Hepatocyte (in vitro differentiated cells): ENCODE measurements at regions not wholly inside any gene's neighbourhood (a gene's known extent, or its start where the extent isn't known, plus 50 kb on each side); places are given as distances from the start of the nearest gene placed in this dataset.

Experiments
- DNase-seq: peaks from one replicate; pipeline ENCODE4 v3.0.0-alpha.2; 2016; ENCODE audit warnings: low spot score
- H2AFZ ChIP-seq: fragments of 200-600 bp; sonication (generic); 2 replicates; pipeline ENCODE4 v1.6.0; 2016; ENCODE audit warnings: antibody characterized with exemption, mild to moderate bottlenecking
- H3K27ac ChIP-seq: fragments of 200-600 bp; sonication (generic); 2 replicates; pipeline ENCODE4 v1.5.1; 2016; ENCODE audit warnings: mild to moderate bottlenecking
- H3K27me3 ChIP-seq: fragments of 200-600 bp; sonication (generic); 2 replicates; pipeline ENCODE4 v1.6.1; 2016
- H3K36me3 ChIP-seq: fragments of 200-600 bp; sonication (generic); replicated peaks from 2 replicates; pipeline ENCODE4 v1.5.1; 2016; ENCODE audit warnings: low read depth; ENCODE audit not compliant: insufficient read depth
- H3K4me1 ChIP-seq: fragments of 200-600 bp; sonication (generic); 2 replicates; pipeline ENCODE4 v1.5.1; 2016; ENCODE audit warnings: mild to moderate bottlenecking, moderate library complexity; ENCODE audit not compliant: insufficient read depth
- H3K4me2 ChIP-seq: fragments of 200-600 bp; sonication (generic); 2 replicates; pipeline ENCODE4 v1.6.0; 2016
- H3K4me3 ChIP-seq: fragments of 200-600 bp; sonication (generic); 2 replicates; pipeline ENCODE4 v1.5.1; 2016; ENCODE audit warnings: mild to moderate bottlenecking
- H3K79me2 ChIP-seq: fragments of 200-600 bp; sonication (generic); 2 replicates; pipeline ENCODE4 v1.6.0; 2017; ENCODE audit warnings: mild to moderate bottlenecking
- H3K9me2 ChIP-seq: fragments of 200-600 bp; sonication (generic); replicated peaks from 2 replicates; pipeline ENCODE4 v1.6.0; 2017; ENCODE audit warnings: mild to moderate bottlenecking; ENCODE audit not compliant: insufficient read depth
- H3K9me3 ChIP-seq: fragments of 200-600 bp; sonication (generic); 2 replicates; pipeline ENCODE4 v1.5.1; 2016; ENCODE audit warnings: low read depth, mild to moderate bottlenecking
- H4K20me1 ChIP-seq: fragments of 200-600 bp; sonication (generic); 2 replicates; pipeline ENCODE4 v1.6.0; 2016; ENCODE audit warnings: mild to moderate bottlenecking; ENCODE audit not compliant: insufficient read depth, poor library complexity, severe bottlenecking
- EZH2 ChIP-seq: fragments of 200-600 bp; sonication (generic); IDR thresholded peaks from 2 replicates; pipeline ENCODE4 v1.6.1; 2016; ENCODE audit warnings: antibody characterized with exemption, mild to moderate bottlenecking, borderline replicate concordance
- EZH2phosphoT487 ChIP-seq: fragments of 200-600 bp; sonication (generic); IDR thresholded peaks from one replicate; pipeline ENCODE4 v1.6.1; 2018; ENCODE audit warnings: antibody characterized with exemption, mild to moderate bottlenecking, low read depth, moderate library complexity; ENCODE audit not compliant: unreplicated experiment, severe bottlenecking
- WGBS: methylation state at CpG from one replicate; pipeline ENCODE4 v1.1.6; 2016; ENCODE audit warnings: low lambda C conversion rate; ENCODE audit errors: missing lambda C conversion rate; 5-methylcytosine and 5-hydroxymethylcytosine counted together
- TF ChIP-seq, protein P1 (sequence below): fragments of 200-600 bp; sonication (generic); IDR thresholded peaks from 2 replicates; pipeline ENCODE4 v1.5.1; 2016; ENCODE audit warnings: antibody characterized with exemption, mild to moderate bottlenecking; ENCODE audit not compliant: poor library complexity

DNA sequence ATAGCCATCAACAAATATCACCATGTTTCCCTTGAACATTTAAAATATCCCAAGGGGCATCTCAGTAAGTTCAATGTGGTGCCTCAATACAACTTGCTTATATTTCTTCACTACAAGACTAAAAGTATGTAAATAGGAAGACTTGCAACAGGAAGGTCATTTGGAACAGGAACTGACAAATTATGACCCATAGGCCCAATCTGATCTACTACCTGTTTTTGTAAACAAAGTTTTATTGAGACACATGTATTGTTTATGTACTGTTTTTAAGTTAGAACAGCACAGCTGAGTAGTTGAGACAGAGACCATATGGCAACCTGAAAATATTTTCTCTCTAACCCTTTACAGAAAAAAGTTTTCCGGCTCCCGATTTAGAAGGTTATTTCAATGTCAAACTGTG, 154.8 kb upstream of the TFPI start:
- Histone ChIP-seq H3K9me2 (no peaks in the 10 kb centered on the region), H3K36me3 (no peaks in the 10 kb centered on the region), H3K4me1 (no peaks in the 10 kb centered on the region), H3K27me3 (no peaks in the 10 kb centered on the region), H3K79me2 (no peaks in the 10 kb centered on the region), H3K9me3 (no peaks in the 10 kb centered on the region), H3K4me3 (no peak overlapping the region), H3K27ac (no peak overlapping the region), H3K4me2 (no peak overlapping the region), H4K20me1 (no peaks in the 10 kb centered on the region), H2AFZ (no peak overlapping the region)
- TF ChIP-seq EZH2phosphoT487 (no peak), EZH2 (no peak)
- TF ChIP-seq, protein P1, sequence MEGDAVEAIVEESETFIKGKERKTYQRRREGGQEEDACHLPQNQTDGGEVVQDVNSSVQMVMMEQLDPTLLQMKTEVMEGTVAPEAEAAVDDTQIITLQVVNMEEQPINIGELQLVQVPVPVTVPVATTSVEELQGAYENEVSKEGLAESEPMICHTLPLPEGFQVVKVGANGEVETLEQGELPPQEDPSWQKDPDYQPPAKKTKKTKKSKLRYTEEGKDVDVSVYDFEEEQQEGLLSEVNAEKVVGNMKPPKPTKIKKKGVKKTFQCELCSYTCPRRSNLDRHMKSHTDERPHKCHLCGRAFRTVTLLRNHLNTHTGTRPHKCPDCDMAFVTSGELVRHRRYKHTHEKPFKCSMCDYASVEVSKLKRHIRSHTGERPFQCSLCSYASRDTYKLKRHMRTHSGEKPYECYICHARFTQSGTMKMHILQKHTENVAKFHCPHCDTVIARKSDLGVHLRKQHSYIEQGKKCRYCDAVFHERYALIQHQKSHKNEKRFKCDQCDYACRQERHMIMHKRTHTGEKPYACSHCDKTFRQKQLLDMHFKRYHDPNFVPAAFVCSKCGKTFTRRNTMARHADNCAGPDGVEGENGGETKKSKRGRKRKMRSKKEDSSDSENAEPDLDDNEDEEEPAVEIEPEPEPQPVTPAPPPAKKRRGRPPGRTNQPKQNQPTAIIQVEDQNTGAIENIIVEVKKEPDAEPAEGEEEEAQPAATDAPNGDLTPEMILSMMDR, result no peak
- 78% methylated on average over 2 of the region's 2 CpGs for WGBS
- no peak for DNase-seq

DNA sequence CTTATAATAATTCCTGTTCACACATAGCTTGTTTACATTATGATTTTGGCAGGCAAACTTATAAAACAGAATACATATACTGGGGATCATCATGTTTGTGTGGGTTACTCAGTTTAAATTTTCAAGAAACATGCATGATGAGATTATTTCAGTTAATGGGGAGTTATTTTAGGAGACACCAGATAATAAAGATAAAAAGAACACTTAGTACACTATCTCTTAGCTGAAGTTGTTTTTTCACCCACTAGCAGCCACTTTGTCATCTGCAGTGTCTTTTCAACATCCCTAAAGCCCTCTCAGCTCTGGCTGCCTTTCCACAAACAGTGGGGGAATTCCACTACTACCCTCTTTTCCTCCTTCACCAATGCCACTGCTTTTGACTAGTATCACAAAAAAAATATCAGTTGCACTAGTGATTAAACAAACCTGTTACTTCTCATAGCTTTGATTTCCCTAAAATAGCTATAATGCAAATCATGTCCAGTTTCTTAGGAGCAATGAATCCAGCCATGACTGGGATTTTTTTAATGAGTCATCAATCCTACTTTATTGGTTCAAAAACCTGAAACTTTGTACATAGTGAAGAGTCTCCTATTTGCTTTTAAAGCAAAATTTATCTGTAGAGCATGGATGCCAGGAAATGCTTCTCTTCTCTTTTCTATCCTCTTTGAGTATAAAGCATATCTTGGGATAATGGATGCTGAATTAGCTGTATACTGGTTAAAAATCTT, 156.7 kb upstream of the TFPI start:
- H3K9me2 ChIP-seq, result no peaks in the 10 kb centered on the region
- H3K4me3 ChIP-seq, result no peak overlapping the region
- no peak for DNase-seq
- H4K20me1 ChIP-seq, result no peaks in the 10 kb centered on the region
- no peaks in the 10 kb centered on the region for H3K36me3 ChIP-seq
- no peak overlapping the region for H3K27ac ChIP-seq
- no peaks in the 10 kb centered on the region for H3K9me3 ChIP-seq
- no peaks in the 10 kb centered on the region for H3K27me3 ChIP-seq
- no peak overlapping the region for H3K4me2 ChIP-seq
- no peaks in the 10 kb centered on the region for H3K4me1 ChIP-seq
- TF ChIP-seq EZH2phosphoT487 (no peak), EZH2 (no peak)
- TF ChIP-seq, protein P1, result no peak
- no peak overlapping the region for H2AFZ ChIP-seq
- H3K79me2 ChIP-seq, result no peaks in the 10 kb centered on the region

DNA sequence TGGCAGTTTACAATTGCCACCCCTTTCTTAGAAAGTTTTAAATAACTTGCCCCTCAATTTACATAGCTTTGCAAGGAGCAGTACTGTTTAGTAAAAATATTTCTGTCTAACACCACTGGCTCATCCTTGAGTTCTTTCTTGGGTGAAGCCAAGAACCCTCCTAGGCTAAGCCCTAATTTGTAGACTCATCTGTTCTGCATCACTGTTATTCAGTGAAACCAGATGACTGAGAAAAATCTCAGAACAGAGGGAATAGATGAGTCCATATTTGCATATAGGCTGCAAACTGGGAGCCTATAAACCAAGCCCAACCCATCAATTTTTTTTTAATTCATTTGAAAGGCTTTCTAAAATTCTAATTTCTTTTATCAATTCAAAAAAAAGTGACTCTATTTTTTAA, 161.4 kb upstream of the TFPI start:
- Histone ChIP-seq H3K4me3 (no peak overlapping the region), H3K36me3 (no peaks in the 10 kb centered on the region), H2AFZ (no peak overlapping the region), H3K4me2 (no peak overlapping the region), H4K20me1 (no peaks in the 10 kb centered on the region), H3K9me2 (no peaks in the 10 kb centered on the region), H3K79me2 (no peaks in the 10 kb centered on the region), H3K27ac (no peak overlapping the region), H3K9me3 (no peaks in the 10 kb centered on the region), H3K27me3 (no peaks in the 10 kb centered on the region), H3K4me1 (no peaks in the 10 kb centered on the region)
- TF ChIP-seq EZH2phosphoT487, result no peak
- TF ChIP-seq, protein P1, result no peak
- no peak for TF ChIP-seq EZH2
- DNase-seq, result no peak
